Type B pancreatic cell (in vitro differentiated cells): ENCODE measurements at regions not wholly inside any gene's neighbourhood (a gene's known extent, or its start where the extent isn't known, plus 50 kb on each side); places are given as distances from the start of the nearest gene placed in this dataset.

Experiments
- DNase-seq: peaks from one replicate; pipeline ENCODE4 v3.0.0; 2021; ENCODE audit warnings: mixed read lengths; ENCODE audit not compliant: unreplicated experiment; ENCODE audit errors: extremely low spot score
- H3K27ac Mint-ChIP-seq: 2 replicates; pipeline ENCODE4 v1.8.0; 2021; ENCODE audit warnings: mild to moderate bottlenecking, mixed read lengths
- H3K27me3 Mint-ChIP-seq: 2 replicates; pipeline ENCODE4 v1.8.0; 2021; ENCODE audit warnings: mixed read lengths
- H3K36me3 Mint-ChIP-seq: 2 replicates; pipeline ENCODE4 v1.8.0; 2021; ENCODE audit warnings: mixed read lengths
- H3K4me1 Mint-ChIP-seq: one replicate; pipeline ENCODE4 v1.8.0; 2021; ENCODE audit warnings: mixed read lengths; ENCODE audit not compliant: unreplicated experiment
- H3K4me3 Mint-ChIP-seq: 2 replicates; pipeline ENCODE4 v1.8.0; 2021; ENCODE audit warnings: mild to moderate bottlenecking, mixed read lengths
- H3K9me3 Mint-ChIP-seq: 2 replicates; pipeline ENCODE4 v1.8.0; 2021; ENCODE audit warnings: mixed read lengths
- CTCF ChIP-seq: fragments of 200-600 bp; sonication (generic); conservative IDR thresholded peaks from 2 replicates; pipeline ENCODE4 v1.5.0; 2021; ENCODE audit warnings: antibody characterized with exemption, mild to moderate bottlenecking

DNA sequence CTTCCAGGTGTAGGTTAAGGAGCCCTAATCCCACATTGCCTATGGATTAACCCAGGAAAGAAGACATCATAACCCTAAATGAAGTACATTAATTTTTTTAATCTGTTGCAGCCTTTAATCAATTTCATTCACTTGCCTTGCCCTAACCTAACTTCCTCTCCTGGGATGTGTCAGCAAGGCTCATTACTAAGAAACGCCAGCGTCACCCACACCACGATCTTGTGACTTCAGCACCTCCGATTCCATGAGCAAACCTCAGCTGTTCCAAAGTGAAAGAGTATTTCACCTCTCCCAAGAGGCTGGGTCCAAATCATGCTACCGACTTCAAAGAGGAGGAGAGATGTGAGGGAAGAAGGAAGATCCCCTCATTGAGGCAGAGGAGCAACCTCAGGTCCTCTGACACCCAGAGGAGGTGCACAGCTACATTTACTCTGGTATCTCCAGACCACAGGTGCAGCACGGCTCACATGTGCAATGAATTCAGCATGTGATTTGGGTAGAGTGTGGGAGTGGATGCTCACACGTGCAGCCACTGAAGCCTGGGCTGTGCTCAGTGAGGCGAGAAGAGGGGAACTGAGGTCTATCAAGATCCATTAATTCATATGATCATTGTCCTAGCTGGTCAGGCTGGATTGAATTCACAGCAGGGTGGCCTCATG, 134.1 kb downstream of the SLC30A10 start:
- Mint-ChIP-seq H3K27me3 (peaks cover 8% of the 10 kb centered on the region), H3K27ac (no peak overlapping the region), H3K4me1 (peaks cover 56% of the 10 kb centered on the region), H3K36me3 (peaks cover under 1% of the 10 kb centered on the region), H3K9me3 (peaks cover under 1% of the 10 kb centered on the region), H3K4me3 (no peak overlapping the region)
- no peak for DNase-seq
- no peak for TF ChIP-seq CTCF

DNA sequence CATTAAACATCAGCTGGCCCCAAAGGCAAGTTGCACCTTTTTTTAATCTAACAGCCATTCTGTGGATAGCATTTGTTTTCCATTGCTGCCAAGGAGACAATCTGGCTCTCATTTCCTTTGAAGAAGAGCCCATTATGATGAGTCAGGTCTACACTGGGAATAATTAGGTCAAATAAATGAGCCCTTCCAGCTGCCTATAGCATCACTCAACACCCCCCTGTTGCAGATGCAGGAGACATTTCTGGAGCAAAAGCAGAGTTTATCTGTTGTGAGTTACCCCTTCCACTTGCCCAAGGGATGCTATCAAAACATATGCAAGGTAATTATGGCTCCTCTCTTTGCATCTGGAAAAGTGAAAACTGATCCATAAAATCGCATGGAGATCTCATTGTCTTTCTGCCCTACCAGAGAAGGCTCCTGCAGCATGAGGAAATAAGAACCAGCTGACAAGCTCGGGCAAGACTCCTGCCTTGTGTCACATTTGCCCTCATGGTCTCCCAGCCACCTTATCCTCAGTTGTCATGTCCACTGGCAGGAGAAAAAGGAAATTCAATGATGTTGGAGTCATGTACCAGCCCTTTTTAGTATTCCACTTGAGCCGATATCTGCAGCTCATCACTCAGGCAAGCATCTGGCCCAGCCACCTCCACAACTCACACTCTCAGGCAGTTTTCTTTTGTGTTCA, 135.9 kb downstream of the SLC30A10 start:
- Mint-ChIP-seq H3K9me3 (peaks cover 5% of the 10 kb centered on the region), H3K4me3 (peak overlapping the region; percentile 48), H3K27me3 (peaks cover 8% of the 10 kb centered on the region), H3K4me1 (peaks cover 54% of the 10 kb centered on the region), H3K27ac (no peak overlapping the region), H3K36me3 (peaks cover 3% of the 10 kb centered on the region)
- no peak for TF ChIP-seq CTCF
- no peak for DNase-seq

DNA sequence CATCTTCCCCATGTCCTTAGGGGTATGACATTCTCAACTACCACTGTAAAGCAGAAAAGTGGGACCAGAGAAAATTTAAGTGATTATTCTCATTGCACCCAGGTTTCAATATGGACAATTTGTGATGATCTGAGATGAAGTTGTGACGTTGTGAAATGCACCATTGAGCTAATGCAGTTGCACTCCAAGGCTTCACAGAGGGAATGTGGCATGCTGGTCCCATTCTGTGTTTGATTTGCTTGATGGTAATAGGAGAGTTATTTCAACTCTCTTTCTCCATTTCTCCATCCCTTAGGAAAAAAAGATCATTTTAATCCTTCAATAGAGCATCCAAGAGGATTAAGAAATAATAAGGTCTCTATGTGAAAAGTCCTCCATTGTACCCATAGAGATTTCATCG, 136.6 kb downstream of the SLC30A10 start:
- Mint-ChIP-seq H3K4me3 (no peak overlapping the region), H3K27ac (no peak overlapping the region), H3K27me3 (peaks cover 8% of the 10 kb centered on the region), H3K36me3 (peaks cover 3% of the 10 kb centered on the region), H3K9me3 (peaks cover 5% of the 10 kb centered on the region), H3K4me1 (peaks cover 54% of the 10 kb centered on the region)
- no peak for TF ChIP-seq CTCF
- no peak for DNase-seq

DNA sequence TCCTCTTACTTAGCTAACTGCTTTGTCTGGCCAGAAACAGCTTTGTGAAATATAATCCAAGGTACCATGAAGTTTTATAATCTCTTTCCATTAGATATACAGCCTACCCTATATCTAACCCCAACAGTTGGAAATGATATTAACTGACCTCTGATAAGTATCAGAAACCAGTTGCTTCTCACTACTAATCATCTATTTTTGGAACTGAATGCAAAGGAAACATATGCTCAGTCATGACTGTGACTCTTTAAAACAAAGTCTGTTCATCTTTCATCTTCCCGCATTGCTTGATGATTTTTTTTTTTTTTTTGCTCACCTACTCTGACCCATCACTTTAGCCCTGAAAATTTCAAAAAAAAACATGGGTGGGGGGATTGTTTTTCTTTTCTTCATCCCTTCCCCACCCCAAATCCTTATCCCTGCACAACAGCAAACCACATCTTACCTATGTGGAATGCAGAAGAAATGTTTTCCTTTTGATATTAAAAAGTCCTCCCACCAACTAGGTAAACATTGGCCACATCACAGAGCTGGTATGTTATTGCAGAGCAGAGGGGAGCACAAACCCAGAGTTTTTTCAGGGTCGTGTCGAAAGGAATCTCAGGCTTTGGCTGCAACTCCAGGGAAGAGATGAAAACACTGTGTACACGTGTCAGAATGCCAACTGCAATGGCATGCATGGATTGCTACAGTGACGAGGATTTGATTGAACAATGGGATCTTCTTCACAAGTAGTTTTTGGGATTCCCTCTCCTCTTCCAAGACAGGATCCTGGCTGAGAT, 137.3 kb downstream of the SLC30A10 start:
- peaks cover 54% of the 10 kb centered on the region for H3K4me1 Mint-ChIP-seq
- DNase-seq = no peak
- peaks cover 3% of the 10 kb centered on the region for H3K36me3 Mint-ChIP-seq
- H3K4me3 Mint-ChIP-seq = peak overlapping the region; percentile 29
- TF ChIP-seq CTCF = no peak
- peaks cover 8% of the 10 kb centered on the region for H3K27me3 Mint-ChIP-seq
- peaks cover 5% of the 10 kb centered on the region for H3K9me3 Mint-ChIP-seq
- H3K27ac Mint-ChIP-seq = peak overlapping the region; percentile 14

GRCh38 chr1:219788700-219789099, 139.7 kb downstream of the SLC30A10 start:
- Mint-ChIP-seq H3K9me3 (peaks cover 12% of the 10 kb centered on the region), H3K27me3 (peaks cover under 1% of the 10 kb centered on the region), H3K27ac (no peak overlapping the region), H3K36me3 (peaks cover 9% of the 10 kb centered on the region), H3K4me1 (peaks cover 48% of the 10 kb centered on the region), H3K4me3 (no peak overlapping the region)
- no peak for TF ChIP-seq CTCF
- no peak for DNase-seq
